Progenitor cell of endocrine pancreas (in vitro differentiated cells): ENCODE measurements at regions not wholly inside any gene's neighbourhood (a gene's known extent, or its start where the extent isn't known, plus 50 kb on each side); places are given as distances from the start of the nearest gene placed in this dataset.

ENCODE experiments used
- DNase-seq: peaks from one replicate; pipeline ENCODE4 v3.0.0; 2021; ENCODE audit warnings: low spot score; ENCODE audit not compliant: unreplicated experiment
- H3K27ac Mint-ChIP-seq: 2 replicates; pipeline ENCODE4 v1.8.0; 2021; ENCODE audit warnings: mild to moderate bottlenecking, moderate library complexity, mixed read lengths
- H3K27me3 Mint-ChIP-seq: 2 replicates; pipeline ENCODE4 v1.8.0; 2021; ENCODE audit warnings: mixed read lengths
- H3K36me3 Mint-ChIP-seq: 2 replicates; pipeline ENCODE4 v1.8.0; 2022; ENCODE audit warnings: mixed read lengths; ENCODE audit not compliant: insufficient read depth
- H3K4me1 Mint-ChIP-seq: 2 replicates; pipeline ENCODE4 v1.8.0; 2021; ENCODE audit warnings: low read depth, mixed read lengths
- H3K4me3 Mint-ChIP-seq: 2 replicates; pipeline ENCODE4 v1.8.0; 2021; ENCODE audit warnings: low read depth, mild to moderate bottlenecking, moderate library complexity, mixed read lengths
- H3K9me3 Mint-ChIP-seq: 2 replicates; pipeline ENCODE4 v1.8.0; 2021; ENCODE audit warnings: low read depth, mixed read lengths
- TF ChIP-seq, protein P1 (sequence below): fragments of 200-600 bp; sonication (generic); IDR thresholded peaks from one replicate; pipeline ENCODE4 v1.5.0; 2021; ENCODE audit warnings: antibody characterized with exemption, mild to moderate bottlenecking; ENCODE audit not compliant: unreplicated experiment

- Mint-ChIP-seq H3K27me3 (no peaks in the 10 kb centered on the region), H3K9me3 (no peaks in the 10 kb centered on the region), H3K27ac (no peak overlapping the region), H3K4me3 (no peak overlapping the region), H3K36me3 (no peaks in the 10 kb centered on the region), H3K4me1 (peaks cover 10% of the 10 kb centered on the region)
- no peak for DNase-seq
- TF ChIP-seq, protein P1, sequence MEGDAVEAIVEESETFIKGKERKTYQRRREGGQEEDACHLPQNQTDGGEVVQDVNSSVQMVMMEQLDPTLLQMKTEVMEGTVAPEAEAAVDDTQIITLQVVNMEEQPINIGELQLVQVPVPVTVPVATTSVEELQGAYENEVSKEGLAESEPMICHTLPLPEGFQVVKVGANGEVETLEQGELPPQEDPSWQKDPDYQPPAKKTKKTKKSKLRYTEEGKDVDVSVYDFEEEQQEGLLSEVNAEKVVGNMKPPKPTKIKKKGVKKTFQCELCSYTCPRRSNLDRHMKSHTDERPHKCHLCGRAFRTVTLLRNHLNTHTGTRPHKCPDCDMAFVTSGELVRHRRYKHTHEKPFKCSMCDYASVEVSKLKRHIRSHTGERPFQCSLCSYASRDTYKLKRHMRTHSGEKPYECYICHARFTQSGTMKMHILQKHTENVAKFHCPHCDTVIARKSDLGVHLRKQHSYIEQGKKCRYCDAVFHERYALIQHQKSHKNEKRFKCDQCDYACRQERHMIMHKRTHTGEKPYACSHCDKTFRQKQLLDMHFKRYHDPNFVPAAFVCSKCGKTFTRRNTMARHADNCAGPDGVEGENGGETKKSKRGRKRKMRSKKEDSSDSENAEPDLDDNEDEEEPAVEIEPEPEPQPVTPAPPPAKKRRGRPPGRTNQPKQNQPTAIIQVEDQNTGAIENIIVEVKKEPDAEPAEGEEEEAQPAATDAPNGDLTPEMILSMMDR = no peak
These were observed 181.1 kb downstream of the IRS1 start for GRCh38 chr2:226618544-226618874.

- Mint-ChIP-seq H3K4me1 (peaks cover 11% of the 10 kb centered on the region), H3K27me3 (no peaks in the 10 kb centered on the region), H3K27ac (no peak overlapping the region), H3K36me3 (no peaks in the 10 kb centered on the region), H3K4me3 (no peak overlapping the region), H3K9me3 (no peaks in the 10 kb centered on the region)
- DNase-seq = no peak
- TF ChIP-seq, protein P1 = no peak
These were observed 183.7 kb downstream of the IRS1 start for GRCh38 chr2:226615891-226616290.

GRCh38 chr2:226611944-226612318 lies 187.7 kb downstream of the IRS1 start:
- peaks cover 4% of the 10 kb centered on the region for H3K4me1 Mint-ChIP-seq
- H3K9me3 Mint-ChIP-seq = no peaks in the 10 kb centered on the region

GRCh38 chr2:226611196-226611943 lies 188.2 kb downstream of the IRS1 start:
- H3K27me3 Mint-ChIP-seq = no peaks in the 10 kb centered on the region
- no peak overlapping the region for H3K4me3 Mint-ChIP-seq
- peaks cover 4% of the 10 kb centered on the region for H3K4me1 Mint-ChIP-seq
- H3K9me3 Mint-ChIP-seq = no peaks in the 10 kb centered on the region
- DNase-seq = no peak
- TF ChIP-seq, protein P1 = no peak
- H3K36me3 Mint-ChIP-seq = no peaks in the 10 kb centered on the region
- no peak overlapping the region for H3K27ac Mint-ChIP-seq

More at GRCh38 chr2:226611944-226612318, 187.7 kb downstream of the IRS1 start:
- Mint-ChIP-seq H3K27me3 (no peaks in the 10 kb centered on the region), H3K4me3 (no peak overlapping the region), H3K36me3 (no peaks in the 10 kb centered on the region), H3K27ac (no peak overlapping the region)
- DNase-seq = no peak
- TF ChIP-seq, protein P1 = no peak

DNA sequence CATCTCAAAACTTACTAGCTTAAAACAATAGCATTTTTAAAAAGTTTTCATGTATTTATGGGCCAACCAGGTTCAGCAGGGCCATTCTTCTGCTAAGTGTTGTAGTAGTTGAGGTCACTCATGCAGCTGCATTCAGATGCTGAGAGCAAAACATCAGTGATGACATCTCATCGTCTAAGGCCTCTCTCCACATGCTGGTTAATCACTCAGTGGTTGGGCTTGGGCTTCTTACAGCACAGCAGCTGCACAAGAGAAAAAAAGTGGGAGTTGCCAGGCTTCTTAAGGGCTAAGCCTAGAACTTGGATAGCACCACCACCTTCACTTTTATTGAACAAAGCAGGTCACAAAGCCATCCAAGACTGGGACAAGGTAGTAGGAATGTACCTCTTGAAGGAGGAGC lies 190.3 kb downstream of the IRS1 start:
- no peak overlapping the region for H3K27ac Mint-ChIP-seq
- H3K9me3 Mint-ChIP-seq = no peaks in the 10 kb centered on the region
- TF ChIP-seq, protein P1 = no peak
- H3K36me3 Mint-ChIP-seq = no peaks in the 10 kb centered on the region
- no peak for DNase-seq
- no peaks in the 10 kb centered on the region for H3K27me3 Mint-ChIP-seq
- peaks cover 4% of the 10 kb centered on the region for H3K4me1 Mint-ChIP-seq
- H3K4me3 Mint-ChIP-seq = no peak overlapping the region
